B cell (primary cell): ENCODE measurements at regions not wholly inside any gene's neighbourhood (a gene's known extent, or its start where the extent isn't known, plus 50 kb on each side); places are given as distances from the start of the nearest gene placed in this dataset.

Source experiments
- ATAC-seq: fragments of 200-7000 bp; cut with Tn5 transposase; one replicate; pipeline ENCODE4 v1.10.0; 2021; ENCODE audit warnings: low read depth, mild to moderate bottlenecking, moderate number of reproducible peaks, moderate library complexity
- CTCF ChIA-PET: fragments of 350-600 bp; sonication (Branson Sonifier 250); formaldehyde crosslinking; loops from one replicate; lab custom pipeline; 2021; ENCODE audit warnings: antibody characterized with exemption, inconsistent platforms; lab: Charles Lee
- POLR2A ChIA-PET: fragments of 350-600 bp; sonication (Branson Sonifier 250); formaldehyde crosslinking; loops from one replicate; lab custom pipeline; 2021; ENCODE audit warnings: antibody characterized with exemption; lab: Charles Lee
- DNase-seq: peaks from one replicate; pipeline ENCODE4 v3.0.0; 2013
- H2AFZ ChIP-seq: 2 replicates; pipeline ENCODE4 v1.6.1; 2012; ENCODE audit warnings: mild to moderate bottlenecking, low read depth, low read length; ENCODE audit not compliant: insufficient read depth, poor library complexity, severe bottlenecking
- H3K27ac ChIP-seq, 2 donors: 1 replicate in 1 of 2; 2 replicates in 1 of 2; pipeline ENCODE4 v1.5.1; 2012 to 2013; ENCODE audit warnings: low read length in 2 of 2, mild to moderate bottlenecking in 2 of 2, moderate library complexity in 1 of 2
- H3K27me3 ChIP-seq, 4 experiments: fragments of 200-600 bp in 1 of 4; sonication (generic) in 1 of 4; replicated peaks in 1 of 4; 1 replicate in 2 of 4; 2 replicates in 2 of 4; pipeline versions ENCODE4 v1.6.1 to v1.7.0; 2013 to 2016; ENCODE audit warnings: low read length in 3 of 4, mild to moderate bottlenecking in 2 of 4, mixed read lengths in 1 of 4, moderate library complexity in 1 of 4; ENCODE audit not compliant: insufficient read depth in 4 of 4, control insufficient read depth in 3 of 4; ENCODE audit errors: control extremely low read depth in 1 of 4
- H3K36me3 ChIP-seq, 2 experiments: replicated peaks in 1 of 2; 1 replicate in 1 of 2; 2 replicates in 1 of 2; pipeline versions ENCODE4 v1.6.1 to v1.7.1; 2013; ENCODE audit warnings: low read length in 1 of 2; ENCODE audit not compliant: insufficient read depth in 2 of 2, control insufficient read depth in 1 of 2; ENCODE audit errors: control extremely low read depth in 1 of 2, extremely low read depth in 1 of 2
- H3K4me1 ChIP-seq, 2 donors: fragments of 200-600 bp in 1 of 2; sonication (generic) in 1 of 2; 1 replicate in 1 of 2; 2 replicates in 1 of 2; pipeline versions ENCODE4 v1.5.1 to v1.6.1; 2013 to 2017; ENCODE audit warnings: low read length in 2 of 2; ENCODE audit not compliant: control insufficient read depth in 2 of 2, insufficient read depth in 2 of 2
- H3K4me2 ChIP-seq: replicated peaks from 2 replicates; pipeline ENCODE3; 2012; ENCODE audit warnings: mild to moderate bottlenecking, low read depth, low read length; ENCODE audit not compliant: poor library complexity, severe bottlenecking
- H3K4me3 ChIP-seq, 5 experiments: fragments of 200-600 bp in 1 of 5; sonication (generic) in 1 of 5; 1 replicate in 3 of 5; 2 replicates in 2 of 5; pipeline versions ENCODE4 v1.5.1 to v1.7.0; 2011 to 2016; ENCODE audit warnings: low read length in 4 of 5, mild to moderate bottlenecking in 4 of 5, low read depth in 2 of 5, control low read depth in 1 of 5, moderate library complexity in 1 of 5; ENCODE audit not compliant: insufficient read depth in 1 of 5; ENCODE audit errors: control extremely low read depth in 1 of 5, extremely low read depth in 1 of 5
- H3K79me2 ChIP-seq: fragments of 200-600 bp; sonication (generic); one replicate; pipeline ENCODE4 v1.6.0; 2016; ENCODE audit warnings: low read length; ENCODE audit not compliant: control insufficient read depth, insufficient read depth
- H3K9ac ChIP-seq: fragments of 200-600 bp; sonication (generic); 2 replicates; pipeline ENCODE4 v1.6.1; 2017; ENCODE audit warnings: mild to moderate bottlenecking, low read length, moderate library complexity
- H3K9me3 ChIP-seq, 3 donors: one replicate each; pipeline versions ENCODE4 v1.6.1 to v1.7.1; 2013; ENCODE audit warnings: low read length in 2 of 3; ENCODE audit not compliant: control insufficient read depth in 2 of 3, insufficient read depth in 1 of 3; ENCODE audit errors: control extremely low read depth in 1 of 3
- H4K20me1 ChIP-seq: 2 replicates; pipeline ENCODE4 v1.6.0; 2012; ENCODE audit warnings: mild to moderate bottlenecking, low read length; ENCODE audit not compliant: insufficient read depth, control insufficient read depth, poor library complexity, severe bottlenecking
- H3K27ac Mint-ChIP-seq: one replicate; pipeline ENCODE4 v1.8.0; 2021; ENCODE audit warnings: mixed read lengths
- H3K27me3 Mint-ChIP-seq: one replicate; pipeline ENCODE4 v1.8.0; 2021; ENCODE audit warnings: mixed read lengths
- H3K4me1 Mint-ChIP-seq: one replicate; pipeline ENCODE4 v1.8.0; 2021; ENCODE audit warnings: mixed read lengths
- H3K4me3 Mint-ChIP-seq: one replicate; pipeline ENCODE4 v1.8.0; 2021; ENCODE audit warnings: mixed read lengths
- H3K9me3 Mint-ChIP-seq: one replicate; pipeline ENCODE4 v1.8.0; 2022; ENCODE audit warnings: mixed read lengths; ENCODE audit not compliant: insufficient read depth
- EZH2 ChIP-seq: IDR thresholded peaks from 2 replicates; pipeline ENCODE4 v1.6.1; 2012; ENCODE audit warnings: borderline replicate concordance, low read depth, mild to moderate bottlenecking, moderate library complexity, low read length; ENCODE audit not compliant: insufficient read depth, poor library complexity, severe bottlenecking
- WGBS: methylation state at CpG from one replicate; pipeline ENCODE4 v1.1.5; 2013; ENCODE audit warnings: missing lambda C conversion rate; ENCODE audit not compliant: insufficient coverage; 5-methylcytosine and 5-hydroxymethylcytosine counted together
- intact Hi-C: fragments of 100-400 bp; cut with micrococcal nuclease; formaldehyde crosslinking; loops from one replicate; pipeline ENCODE4 v1.10.0; 2022
- TF ChIP-seq, protein P1 (sequence below): fragments of 200-600 bp; IDR thresholded peaks from one replicate; pipeline ENCODE4 v1.8.0; 2022; ENCODE audit warnings: antibody characterized with exemption, mild to moderate bottlenecking

DNA sequence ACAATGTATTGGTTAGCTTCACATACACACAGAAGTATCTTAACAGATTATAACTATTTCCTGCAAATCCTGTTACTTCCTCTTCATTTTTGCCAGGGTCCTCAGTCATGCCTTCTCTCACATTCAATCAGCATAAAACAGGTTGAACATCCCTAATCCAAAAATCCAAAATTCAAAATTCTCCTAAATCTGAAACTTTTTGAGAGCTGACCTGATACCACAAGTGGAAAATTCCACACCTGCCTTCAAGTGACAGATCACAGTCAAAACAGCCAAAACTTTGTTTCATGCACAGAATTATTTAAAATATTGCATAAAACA lies 62.9 kb upstream of the FBXO28 start:
- H2AFZ ChIP-seq: no peak overlapping the region
- no peak for TF ChIP-seq EZH2
- TF ChIP-seq, protein P1, sequence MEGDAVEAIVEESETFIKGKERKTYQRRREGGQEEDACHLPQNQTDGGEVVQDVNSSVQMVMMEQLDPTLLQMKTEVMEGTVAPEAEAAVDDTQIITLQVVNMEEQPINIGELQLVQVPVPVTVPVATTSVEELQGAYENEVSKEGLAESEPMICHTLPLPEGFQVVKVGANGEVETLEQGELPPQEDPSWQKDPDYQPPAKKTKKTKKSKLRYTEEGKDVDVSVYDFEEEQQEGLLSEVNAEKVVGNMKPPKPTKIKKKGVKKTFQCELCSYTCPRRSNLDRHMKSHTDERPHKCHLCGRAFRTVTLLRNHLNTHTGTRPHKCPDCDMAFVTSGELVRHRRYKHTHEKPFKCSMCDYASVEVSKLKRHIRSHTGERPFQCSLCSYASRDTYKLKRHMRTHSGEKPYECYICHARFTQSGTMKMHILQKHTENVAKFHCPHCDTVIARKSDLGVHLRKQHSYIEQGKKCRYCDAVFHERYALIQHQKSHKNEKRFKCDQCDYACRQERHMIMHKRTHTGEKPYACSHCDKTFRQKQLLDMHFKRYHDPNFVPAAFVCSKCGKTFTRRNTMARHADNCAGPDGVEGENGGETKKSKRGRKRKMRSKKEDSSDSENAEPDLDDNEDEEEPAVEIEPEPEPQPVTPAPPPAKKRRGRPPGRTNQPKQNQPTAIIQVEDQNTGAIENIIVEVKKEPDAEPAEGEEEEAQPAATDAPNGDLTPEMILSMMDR: peak; percentile 7

DNA sequence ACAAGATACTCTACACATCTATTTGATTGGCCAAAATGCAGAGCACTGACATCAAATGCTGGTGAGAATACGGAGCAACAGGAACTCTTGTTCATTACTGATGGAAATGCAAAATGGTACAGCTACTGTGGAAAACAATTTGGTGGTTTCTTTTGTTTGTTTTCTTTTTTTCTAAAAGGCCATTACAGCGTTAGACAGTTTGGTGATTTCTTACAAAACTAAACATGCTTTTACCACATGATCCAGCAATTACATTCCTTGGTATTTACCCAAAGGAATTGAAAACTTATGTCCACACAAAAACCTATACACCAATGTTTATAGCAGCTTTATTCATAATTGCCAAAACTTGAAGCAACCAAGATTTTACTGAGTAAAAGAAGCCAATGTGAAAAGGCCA lies 66.4 kb upstream of the FBXO28 start:
- no peak for TF ChIP-seq EZH2
- TF ChIP-seq, protein P1: no peak
- Mint-ChIP-seq H3K9me3 (no peaks in the 10 kb centered on the region), H3K4me3 (no peak overlapping the region), H3K4me1 (peaks cover 2% of the 10 kb centered on the region), H3K27ac (no peak overlapping the region), H3K27me3 (peaks cover 33% of the 10 kb centered on the region)
- Histone ChIP-seq H3K9ac (no peak overlapping the region), H3K27me3 (peaks cover 0 to 8% (median 3%) of the 10 kb centered on the region in 4 experiments), H3K79me2 (no peaks in the 10 kb centered on the region), H3K4me1 (peaks cover 0 to 3% of the 10 kb centered on the region in 2 donors), H3K4me2 (no peak overlapping the region), H3K36me3 (no peaks in the 10 kb centered on the region), H3K9me3 (no peaks in the 10 kb centered on the region), H2AFZ (no peak overlapping the region), H3K4me3 (no peak overlapping the region), H3K27ac (no peak overlapping the region), H4K20me1 (no peaks in the 10 kb centered on the region)
- intact Hi-C loops: no loop called here
- ATAC-seq (no peak), DNase-seq (no peak)
- no CpG with 5 or more reads among the region's 2 CpGs for WGBS
- ChIA-PET CTCF (no interaction called here), POLR2A (no interaction called here)

More for the DNA sequence above, 62.9 kb upstream of the FBXO28 start:
- ChIA-PET POLR2A (no interaction called here), CTCF (interaction anchor here (0.7 to 4.6 kb wide), 12 partner anchors 9 to 355 kb away, joined by 3 to 40 read pairs (median 4); partner anchors contain the start of gene NVL)
- Mint-ChIP-seq H3K27ac (no peak overlapping the region), H3K27me3 (peaks cover 19% of the 10 kb centered on the region), H3K4me3 (no peak overlapping the region), H3K9me3 (no peaks in the 10 kb centered on the region), H3K4me1 (peaks cover 2% of the 10 kb centered on the region)
- H3K27ac ChIP-seq: no peak overlapping the region
- H3K9ac ChIP-seq: no peak overlapping the region
- H3K4me1 ChIP-seq: peaks cover 0 to 3% of the 10 kb centered on the region in 2 donors
- H3K9me3 ChIP-seq: peaks cover 0 to 5% (median 0%) of the 10 kb centered on the region in 3 donors
- H3K4me3 ChIP-seq: no peak overlapping the region
- intact Hi-C loops: loop anchor here (2.0 kb wide), 1 partner anchor 352 kb away; no protein-coding TSS in a partner anchor
- no peaks in the 10 kb centered on the region for H3K79me2 ChIP-seq
- DNase-seq: no peak
- H4K20me1 ChIP-seq: no peaks in the 10 kb centered on the region
- no peak overlapping the region for H3K4me2 ChIP-seq
- H3K36me3 ChIP-seq: no peaks in the 10 kb centered on the region
- ATAC-seq: no peak
- peaks cover 0 to 3% (median 1%) of the 10 kb centered on the region in 4 experiments for H3K27me3 ChIP-seq
